ENCODE measurements at regions not wholly inside any gene's neighbourhood (a gene's known extent, or its start where the extent isn't known, plus 50 kb on each side); places are given as distances from the start of the nearest gene placed in this dataset.
"Not testable (repeated sequence)": the region's sequence is repeated elsewhere in the genome, so short reads cannot be mapped to it uniquely, and the experiment has no call there.

DNA sequence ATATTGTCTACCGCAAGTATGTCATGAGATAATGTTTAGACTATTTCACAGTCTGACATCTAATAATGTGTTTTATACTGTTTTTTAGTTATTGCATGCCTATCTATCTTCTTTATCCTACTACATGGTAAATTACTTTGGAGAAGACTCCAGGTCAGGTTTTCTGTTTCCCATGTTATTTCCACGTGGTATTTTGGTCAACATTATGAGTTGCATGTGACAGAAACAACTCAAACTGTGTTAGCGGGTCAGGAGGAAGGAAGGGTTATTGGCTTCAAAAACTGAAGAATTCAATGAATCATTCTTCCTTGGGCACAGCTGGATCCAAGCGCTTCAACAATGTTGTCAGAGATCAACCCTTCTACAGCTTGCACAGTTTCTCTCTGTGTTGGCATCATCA is 252.1 kb upstream of the CCNG1 start:
- ATAC-seq = no peak

DNA sequence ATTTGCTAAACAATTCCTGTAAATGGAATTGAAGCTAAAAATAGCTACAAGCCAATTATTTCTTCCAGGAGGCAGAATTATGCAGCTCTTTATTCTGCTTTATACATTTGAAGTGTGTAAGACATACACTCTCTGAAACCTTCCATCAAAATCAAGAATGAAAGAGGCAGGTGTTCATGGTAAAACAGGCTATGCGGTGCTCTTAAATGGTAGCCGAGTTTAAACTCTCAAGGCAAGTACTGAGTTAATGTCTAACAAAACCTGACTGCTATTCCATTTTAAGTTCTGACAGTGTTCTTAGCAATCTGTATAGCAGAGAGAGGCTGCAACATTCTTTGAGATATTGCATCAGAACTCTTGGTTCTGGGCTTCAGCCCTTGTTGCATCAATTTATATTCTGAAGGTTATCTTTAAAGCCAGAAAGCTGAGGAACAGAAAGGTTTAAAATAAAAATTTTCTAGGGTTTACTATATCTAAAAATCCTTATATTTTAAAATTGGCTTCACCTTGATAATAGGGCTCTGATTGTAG is 248.3 kb upstream of the CCNG1 start:
- no peak for ATAC-seq

DNA sequence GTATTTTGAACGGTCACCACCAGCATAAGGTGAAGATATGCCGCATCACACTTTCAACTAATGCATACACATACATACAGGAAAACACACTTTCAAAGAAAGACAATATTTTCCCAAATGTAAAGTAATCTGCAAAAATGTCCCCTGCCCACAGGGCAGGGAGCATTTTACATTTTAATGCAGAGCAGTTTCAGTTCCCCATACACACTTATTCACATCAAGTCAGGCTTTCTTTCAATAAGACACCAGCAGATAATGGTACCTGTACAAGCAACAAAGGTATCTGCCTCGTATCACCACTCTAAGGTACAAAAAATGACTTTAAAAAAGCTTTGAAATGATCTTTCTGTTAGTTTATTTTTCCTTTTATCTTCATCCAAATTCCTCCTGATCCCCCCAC is 247.1 kb upstream of the CCNG1 start:
- ATAC-seq = no peak

DNA sequence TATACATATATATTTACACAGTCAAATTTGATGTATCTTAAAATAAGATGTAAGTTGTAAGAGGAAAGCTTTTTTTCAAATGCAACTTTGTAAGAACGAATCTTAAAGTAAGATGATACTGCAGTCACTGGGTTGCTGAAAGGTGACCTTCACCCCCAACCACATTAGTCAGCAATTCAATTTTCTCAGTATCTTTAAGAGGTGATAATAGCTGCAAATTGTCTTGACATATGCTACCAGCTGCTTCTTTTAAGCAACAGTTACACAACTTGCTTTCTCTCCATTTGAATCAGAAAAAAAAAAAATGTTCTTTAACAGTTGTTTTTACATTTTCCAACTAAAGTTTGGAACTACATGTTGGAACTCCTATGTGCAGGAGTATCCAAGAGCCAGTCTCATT is 246.6 kb upstream of the CCNG1 start:
- ATAC-seq = no peak

DNA sequence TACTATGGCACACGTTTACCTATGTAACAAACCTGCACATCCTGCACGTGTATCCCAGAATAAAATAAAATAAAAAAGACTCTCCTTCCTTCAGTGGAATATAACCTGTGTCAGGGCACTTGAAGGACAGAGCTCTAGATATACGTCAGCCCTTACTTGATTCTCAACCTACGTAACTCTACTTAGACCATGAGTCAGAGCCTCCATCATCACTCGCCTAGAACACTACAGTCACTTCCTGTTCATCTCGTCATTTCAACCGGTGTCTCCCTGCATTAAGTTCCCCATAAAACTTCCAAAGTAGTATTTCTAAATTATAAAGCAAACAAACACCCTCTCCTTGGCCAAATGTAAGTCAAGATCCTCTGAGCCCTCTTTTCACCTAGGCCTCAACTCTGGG is 243.5 kb upstream of the CCNG1 start:
- no peak for ATAC-seq

DNA sequence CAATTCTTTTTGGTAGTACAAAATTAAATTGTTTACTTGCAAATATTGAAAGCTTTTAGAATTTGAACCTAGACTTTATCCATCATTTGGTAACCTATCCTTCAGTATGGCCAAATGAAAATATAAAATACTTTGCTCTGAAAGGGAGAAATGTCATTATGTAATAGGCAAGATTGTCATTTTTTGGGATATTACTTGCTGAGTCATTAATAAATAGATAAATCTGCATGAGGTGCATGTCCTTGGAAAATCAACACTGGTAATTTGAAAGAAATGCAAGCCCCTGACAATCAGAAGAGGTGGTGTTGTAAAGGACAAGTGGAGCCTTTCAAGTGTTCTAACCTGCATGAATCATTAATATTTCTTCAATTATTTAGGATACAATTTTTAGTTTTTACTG is 231.8 kb upstream of the CCNG1 start:
- ATAC-seq = no peak

DNA sequence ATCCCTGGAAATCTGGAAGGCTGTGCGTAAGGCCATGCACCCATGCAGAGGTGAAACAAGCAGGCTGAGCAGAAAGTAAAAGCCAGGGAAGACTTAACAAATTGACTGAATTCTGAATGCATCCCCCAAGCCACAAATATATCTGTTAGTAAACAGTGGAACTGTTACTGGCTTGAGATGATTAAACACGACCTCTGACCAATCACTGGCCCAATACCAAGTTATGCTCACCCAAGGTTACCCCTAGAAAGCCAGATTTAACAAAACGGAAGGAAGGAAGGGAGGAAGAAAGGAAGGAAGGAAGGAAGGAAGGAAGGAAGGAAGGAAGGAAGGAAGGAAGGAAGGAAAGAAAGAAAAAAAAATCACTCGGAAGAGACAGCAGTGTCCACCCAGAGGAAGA is 215.8 kb upstream of the CCNG1 start:
- no peak for ATAC-seq

DNA sequence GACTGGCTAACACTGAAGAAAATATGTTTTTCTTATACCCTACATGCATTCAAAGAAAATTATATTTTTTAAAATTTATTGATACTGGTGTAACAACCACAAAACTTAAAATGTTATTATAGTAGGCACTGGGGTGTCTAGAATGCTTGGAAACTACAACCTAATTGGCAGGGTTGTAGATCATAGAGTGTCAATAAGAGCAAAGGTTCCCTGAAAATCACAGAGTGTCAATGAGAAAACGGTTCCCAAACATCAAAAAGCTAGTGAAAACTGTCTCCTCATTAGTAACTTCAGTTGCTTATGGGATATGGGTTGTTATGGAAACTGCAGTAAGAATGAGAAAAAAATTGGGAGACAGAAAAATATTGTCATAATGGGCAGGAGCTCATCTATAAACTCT is 214.4 kb upstream of the CCNG1 start:
- ATAC-seq = no peak

DNA sequence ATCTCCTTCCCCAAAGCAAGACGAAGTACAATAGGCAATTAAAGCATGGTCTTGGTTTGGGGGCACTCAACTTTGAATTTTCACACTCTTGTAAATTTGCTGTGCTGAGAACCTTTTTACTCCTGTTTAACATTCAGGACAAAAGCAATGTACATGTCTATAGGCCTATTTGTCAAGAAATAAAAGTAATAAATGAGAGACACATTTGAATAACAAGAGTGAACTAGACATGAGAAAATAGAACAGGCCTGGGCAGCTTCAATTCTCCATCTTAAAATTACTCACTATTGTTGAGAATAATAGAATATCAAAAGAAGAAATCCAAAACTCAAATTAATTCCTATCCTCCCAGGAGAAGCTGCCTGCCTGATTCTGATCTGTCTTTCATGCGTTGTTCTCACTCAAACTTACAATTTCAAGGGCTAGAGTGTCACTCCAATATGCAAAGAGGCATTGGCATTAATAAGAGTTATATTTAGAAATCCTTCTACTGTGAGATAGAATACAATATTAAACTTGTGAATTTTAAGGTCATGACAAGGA is 192.9 kb upstream of the CCNG1 start:
- no peak for ATAC-seq

DNA sequence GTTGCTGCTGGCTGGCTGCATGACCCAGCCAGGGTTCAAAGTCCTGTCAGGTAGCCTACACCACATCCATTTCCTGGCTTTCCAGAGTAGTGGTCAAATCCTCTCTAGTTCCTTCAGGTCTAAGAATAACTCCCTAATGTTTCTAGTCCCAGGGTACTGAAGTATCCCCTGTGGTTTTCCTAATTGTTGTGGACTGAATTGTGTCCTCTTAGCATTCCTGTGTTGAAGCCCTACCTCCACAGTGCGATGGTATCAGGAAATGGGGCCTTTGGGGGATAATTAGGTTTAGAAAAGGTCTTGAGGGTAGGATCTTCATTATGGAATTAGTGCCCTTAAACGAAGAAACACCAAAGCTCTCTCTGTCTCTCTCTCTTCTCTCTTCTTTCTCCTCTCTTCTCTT is 191.8 kb upstream of the CCNG1 start:
- no peak for ATAC-seq

DNA sequence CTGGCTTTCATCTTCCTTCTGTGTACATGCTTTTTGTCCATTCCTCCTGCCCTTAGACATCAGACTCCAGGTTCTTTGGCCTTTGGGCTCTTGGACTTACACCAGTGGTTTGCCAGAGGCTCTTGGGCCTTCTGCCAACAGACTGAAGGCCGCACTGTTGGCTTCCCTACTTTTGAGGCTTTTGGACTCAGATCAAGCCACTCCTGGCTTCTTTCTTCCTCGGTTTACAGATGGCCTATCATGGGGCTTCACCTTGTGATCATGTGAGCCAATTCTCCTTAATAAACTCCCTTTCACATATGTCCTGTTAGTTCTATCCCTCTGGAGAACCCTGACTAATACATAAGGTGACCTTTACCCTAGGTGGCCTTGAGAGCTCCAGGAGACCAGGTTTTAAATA is 189.1 kb upstream of the CCNG1 start:
- no peak for ATAC-seq

DNA sequence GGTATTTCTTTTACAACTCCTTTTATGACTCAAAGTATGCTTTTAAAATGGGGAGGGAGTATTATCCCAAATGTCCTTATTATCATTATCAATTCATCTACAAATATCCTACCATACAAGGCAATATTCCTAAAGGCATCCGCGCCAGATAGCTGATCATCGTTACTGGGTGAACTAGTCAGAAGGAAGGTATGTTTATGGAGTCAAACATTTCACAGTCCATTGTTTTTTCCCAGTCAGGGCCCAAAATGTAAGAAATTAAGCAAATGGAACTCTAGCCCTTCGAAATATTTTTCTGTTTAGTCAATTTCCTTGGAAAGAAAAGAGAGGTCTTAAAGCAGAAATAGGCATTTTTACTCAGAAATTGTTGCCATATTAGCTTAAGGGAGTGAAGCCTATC is 188.5 kb upstream of the CCNG1 start:
- no peak for ATAC-seq

DNA sequence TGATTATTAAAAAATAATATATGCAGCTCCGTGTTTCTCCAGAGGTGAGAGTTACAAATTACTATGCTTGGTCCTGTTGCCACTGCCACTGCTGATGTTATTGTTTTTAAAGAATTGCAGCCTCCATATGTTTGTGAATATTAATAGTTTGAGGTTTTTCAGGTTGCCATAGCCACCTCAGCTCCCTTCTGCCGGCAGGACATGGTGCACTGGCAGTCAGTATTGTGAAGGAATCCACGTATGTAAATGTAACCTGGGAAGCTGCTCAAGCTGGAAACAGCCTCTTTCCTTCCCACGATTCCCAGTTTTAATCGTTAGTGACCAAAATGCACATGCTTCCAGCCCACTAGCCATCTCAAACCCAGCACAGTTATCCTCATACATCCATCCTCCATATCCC is 184.4 kb upstream of the CCNG1 start:
- ATAC-seq = no peak

DNA sequence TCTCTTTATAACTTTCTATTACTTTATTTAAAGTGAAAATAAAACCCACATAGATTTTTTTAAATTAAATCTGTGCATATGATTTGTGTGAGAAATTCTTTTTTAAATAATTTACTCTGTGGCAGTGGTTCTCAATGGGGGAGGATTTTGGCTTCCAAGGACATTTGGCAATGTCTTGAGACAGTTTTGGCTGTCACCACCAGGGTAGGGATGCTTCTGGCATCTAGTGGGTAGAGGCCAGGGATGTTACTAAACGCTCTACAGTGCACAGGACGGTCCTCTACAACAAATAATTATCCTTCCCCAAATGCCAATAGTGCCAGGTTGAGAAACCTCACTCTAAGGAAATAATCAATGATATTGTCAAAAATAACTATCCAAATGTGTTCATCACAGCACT is 177.9 kb upstream of the CCNG1 start:
- no peak for ATAC-seq

DNA sequence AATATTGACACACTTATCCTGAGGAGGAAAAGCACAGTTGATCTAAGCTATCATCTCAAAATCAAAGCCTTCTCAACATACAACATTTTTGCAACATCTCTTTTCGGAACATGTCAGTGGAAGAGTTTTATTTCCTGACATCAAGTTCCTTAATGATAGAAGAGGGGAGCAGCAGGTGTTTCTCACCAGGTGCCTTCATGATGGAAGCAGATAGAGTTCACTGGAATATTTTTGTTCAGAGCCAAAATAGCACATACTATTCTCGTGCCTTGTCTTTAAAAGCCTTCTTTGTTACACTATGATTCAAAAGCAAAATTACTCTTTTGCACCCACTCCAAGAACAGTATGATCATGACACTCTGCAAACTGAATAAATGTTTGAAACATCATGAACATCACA is 176.9 kb upstream of the CCNG1 start:
- ATAC-seq = no peak

DNA sequence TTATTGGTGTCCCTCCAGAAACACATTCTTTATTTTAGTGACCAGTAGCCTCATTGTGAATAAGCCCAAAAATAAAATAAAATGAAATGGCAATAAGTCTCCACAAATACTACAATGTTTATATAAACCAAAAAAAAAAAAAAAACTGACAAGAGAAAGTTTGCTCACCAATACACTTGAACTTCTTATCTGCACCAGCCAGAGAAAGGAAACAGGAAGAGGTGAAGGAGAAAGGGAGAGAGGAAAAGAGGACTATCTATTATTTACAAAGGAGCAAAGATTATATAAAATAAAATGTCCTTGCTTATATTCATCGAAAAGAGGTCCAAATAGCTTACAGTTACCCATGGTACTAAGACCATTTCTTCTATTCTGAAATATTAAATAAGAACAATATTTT is 176.4 kb upstream of the CCNG1 start:
- no peak for ATAC-seq

DNA sequence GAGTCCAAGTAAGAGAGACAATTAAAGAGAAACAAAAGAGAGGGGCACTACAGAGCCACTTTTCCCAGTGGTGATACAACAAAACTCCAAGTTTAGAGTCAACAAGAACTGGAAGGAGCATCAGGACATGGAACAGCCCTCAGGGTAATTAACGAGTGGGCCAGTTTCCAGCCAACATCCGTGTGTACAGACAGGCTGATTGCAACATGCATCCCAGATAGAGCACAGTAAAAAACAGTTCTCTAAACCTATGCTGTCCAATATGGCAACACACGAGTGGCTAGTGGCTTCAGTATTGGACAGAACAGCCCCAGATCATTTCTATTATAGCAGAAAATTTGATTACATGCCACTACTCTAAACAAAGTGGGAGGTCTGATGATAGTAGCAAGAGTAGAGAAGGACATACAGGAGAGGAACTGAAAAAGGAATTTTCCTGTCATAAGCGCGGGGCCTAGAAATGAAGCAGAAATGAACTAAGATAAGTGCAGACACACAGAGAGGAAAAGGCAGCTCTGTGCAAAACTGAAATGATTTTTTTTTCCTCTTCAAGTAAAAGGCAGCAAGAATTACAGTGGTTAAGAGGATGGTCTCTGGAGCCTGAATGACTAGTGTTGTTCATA is 175.6 kb upstream of the CCNG1 start:
- no peak for ATAC-seq

DNA sequence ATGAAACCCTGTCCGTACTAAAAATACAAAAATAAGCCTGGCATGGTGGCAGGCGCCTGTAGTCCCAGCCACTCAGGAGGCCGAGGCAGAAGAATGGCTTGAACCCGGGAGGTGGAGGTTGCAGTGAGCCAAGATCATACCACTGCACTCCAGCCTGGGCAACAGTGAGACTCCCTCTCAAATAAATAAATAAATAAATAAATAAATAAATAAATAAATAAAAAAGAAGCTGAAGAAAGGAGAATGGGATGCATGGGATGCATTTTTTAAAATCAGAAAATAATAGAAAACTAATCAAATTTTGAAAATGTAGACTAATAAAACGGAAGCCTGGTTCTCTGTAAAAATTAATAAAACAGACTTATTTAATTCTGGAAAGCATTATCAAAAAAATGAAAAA is 171.1 kb upstream of the CCNG1 start:
- ATAC-seq = not testable (repeated sequence)

DNA sequence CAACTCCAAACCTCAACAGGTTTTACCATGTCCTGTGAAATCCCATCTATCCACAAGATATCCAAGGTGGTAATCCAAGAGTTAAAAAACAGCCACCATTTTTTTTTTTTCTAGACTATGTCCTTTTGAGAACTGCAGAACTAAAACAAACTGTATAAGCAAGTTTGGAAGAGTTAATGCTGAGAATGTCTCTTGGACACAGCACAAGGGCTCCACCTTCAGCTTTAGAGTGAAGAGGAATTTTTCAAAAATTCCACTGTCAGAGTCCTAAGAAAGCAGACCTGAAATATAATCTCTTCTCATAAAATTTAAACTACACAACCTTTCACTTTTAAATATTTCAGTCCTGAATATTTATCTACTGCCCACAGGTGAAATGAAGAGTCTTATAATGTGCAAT is 167.8 kb upstream of the CCNG1 start:
- ATAC-seq = no peak

DNA sequence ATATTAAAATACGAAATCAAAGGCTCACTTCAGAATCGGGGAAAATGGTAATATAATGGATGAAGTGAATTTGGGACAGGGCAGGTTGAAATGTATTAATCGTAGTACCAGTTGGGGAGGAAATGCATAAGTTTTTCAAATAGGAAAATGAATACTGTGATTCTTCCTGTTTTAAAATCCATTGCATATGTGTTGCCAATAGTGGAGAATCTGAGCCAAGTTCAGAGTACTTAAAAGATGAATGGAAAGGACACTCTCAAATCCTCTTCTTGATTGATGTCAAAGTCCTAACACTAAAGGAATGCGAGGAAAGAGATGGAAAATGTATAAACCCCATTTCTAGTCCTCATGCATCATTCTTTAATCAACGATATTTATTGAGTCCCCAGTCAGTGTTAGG is 160.9 kb upstream of the CCNG1 start:
- no peak for ATAC-seq

DNA sequence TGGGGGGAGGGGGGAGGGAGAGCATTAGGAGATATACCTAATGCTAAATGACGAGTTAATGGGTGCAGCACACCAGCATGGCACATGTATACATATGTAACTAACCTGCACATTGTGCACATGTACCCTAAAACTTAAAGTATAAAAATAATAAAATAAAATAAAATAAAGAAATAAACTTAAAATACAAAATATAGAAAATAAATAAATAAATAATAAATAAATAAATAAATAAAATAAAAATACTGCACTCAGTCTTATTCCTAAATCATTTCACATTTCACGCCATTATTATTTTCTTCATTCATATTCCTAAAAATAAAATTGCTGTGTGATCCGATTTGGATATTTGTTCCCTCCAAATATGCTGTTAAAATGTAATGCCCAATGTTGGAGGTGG is 156.5 kb upstream of the CCNG1 start:
- not testable (repeated sequence) for ATAC-seq

DNA sequence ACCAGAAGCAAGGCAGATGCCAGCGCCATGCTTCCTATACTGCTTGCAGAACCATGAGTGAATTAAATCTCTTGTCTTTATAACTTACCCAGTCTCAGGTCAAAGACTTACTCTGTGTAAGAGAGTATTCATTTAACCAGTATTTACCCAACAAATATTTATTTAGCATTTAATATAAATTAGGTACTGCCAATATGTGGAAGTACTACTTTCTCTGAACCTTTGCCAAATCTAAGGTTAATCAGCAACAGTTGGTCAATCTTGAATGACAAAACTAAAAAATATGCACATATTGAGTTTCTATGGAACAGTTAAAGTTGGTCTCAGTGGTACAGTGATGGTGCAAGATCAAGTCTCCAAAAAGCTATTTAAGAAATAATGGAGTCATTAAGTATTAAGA is 155.9 kb upstream of the CCNG1 start:
- no peak for ATAC-seq

DNA sequence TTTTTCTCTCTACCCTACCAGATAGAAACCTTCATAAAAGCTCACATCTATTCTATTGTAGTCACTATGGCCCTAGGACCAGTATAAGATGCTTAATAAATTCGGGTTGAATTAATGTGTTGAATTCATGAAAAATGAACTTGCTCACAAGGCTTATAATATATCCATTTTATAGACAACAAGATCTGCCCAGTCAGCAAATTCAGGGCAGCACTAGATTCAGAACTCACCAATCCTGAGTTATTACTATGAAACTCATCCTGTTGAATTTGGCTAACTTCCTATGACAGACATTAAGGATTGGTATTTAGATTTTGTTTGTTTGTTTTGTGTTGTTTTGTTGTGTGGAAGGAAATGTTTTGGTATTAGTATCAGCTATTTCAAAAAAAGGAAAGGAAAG is 143.6 kb upstream of the CCNG1 start:
- no peak for ATAC-seq

DNA sequence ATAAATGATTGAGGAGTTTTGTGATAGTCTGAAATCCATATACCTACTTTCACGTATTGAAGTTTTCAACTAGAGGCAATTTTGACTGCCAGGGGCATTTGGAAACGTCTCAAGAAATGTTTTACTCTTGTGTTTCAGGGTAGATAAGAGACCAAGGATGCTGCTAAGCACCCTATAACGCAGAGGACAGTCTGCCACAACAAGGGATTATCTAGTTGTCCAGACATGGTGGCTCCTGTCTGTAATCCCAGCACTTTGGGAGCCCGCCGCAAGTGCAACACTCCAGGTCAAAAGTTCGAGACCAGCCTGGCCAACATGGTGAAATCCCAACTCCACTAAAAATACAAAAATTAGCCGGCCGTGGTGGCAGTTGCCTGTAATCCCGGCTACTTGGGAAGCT is 133.7 kb upstream of the CCNG1 start:
- no peak for ATAC-seq

DNA sequence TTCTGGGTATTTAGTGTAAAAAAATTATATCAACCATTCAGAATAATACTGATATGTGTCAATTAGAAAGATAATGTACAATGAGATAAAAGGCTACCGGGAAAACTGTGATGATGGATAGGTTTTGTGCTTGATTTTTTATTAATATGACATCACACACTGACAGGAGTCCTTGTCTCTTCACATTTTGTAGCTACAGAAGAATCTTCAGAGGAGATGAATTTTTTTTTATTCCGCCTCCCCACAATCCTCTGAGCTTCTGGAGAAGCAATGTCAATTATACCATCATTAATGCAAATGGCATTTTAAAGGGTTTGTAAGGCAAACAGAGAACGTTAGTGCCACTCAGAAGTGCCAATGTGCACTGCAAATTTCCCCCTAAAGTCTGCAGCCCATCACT is 131.7 kb upstream of the CCNG1 start:
- no peak for ATAC-seq
